Mononuclear cell (primary cell): ENCODE measurements at regions not wholly inside any gene's neighbourhood (a gene's known extent, or its start where the extent isn't known, plus 50 kb on each side); places are given as distances from the start of the nearest gene placed in this dataset.
"Not testable (repeated sequence)": the region's sequence is repeated elsewhere in the genome, so short reads cannot be mapped to it uniquely, and the experiment has no call there.

ENCODE experiments used
- H3K27me3 ChIP-seq: 2 replicates; pipeline ENCODE4 v1.6.0; 2011; ENCODE audit warnings: low read length, control low read depth; ENCODE audit not compliant: insufficient read depth
- H3K4me1 ChIP-seq: 2 replicates; pipeline ENCODE4 v1.5.1; 2011; ENCODE audit warnings: mild to moderate bottlenecking, low read length, control low read depth; ENCODE audit not compliant: insufficient read depth
- H3K4me3 ChIP-seq: 2 replicates; pipeline ENCODE4 v1.5.1; 2011; ENCODE audit warnings: mild to moderate bottlenecking, low read length, moderate library complexity
- H3K9me3 ChIP-seq: 2 replicates; pipeline ENCODE4 v1.5.1; 2011; ENCODE audit warnings: low read depth, mild to moderate bottlenecking, control low read depth, low read length

DNA sequence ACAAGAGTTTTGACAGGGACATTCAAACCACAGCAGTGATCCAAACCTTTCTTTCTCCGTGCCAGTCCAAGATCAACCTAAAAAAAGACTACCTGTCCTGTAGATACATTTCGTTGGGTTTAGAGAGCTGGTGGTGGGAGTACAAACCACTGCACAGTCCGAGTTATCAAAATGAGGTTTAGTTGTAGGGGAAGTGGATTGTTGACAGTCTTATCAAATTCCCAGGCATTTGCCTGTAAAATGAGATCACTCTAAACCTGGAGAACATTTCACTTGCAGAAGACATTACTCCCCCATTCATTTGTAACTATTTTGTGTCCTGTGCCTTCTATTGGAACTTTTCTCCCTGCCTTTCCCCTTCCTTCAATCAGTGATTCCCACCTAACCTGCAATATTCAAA, 469.6 kb upstream of the JARID2 start:
- Histone ChIP-seq H3K4me3 (no peak overlapping the region), H3K27me3 (no peaks in the 10 kb centered on the region), H3K4me1 (no peaks in the 10 kb centered on the region), H3K9me3 (no peaks in the 10 kb centered on the region)

DNA sequence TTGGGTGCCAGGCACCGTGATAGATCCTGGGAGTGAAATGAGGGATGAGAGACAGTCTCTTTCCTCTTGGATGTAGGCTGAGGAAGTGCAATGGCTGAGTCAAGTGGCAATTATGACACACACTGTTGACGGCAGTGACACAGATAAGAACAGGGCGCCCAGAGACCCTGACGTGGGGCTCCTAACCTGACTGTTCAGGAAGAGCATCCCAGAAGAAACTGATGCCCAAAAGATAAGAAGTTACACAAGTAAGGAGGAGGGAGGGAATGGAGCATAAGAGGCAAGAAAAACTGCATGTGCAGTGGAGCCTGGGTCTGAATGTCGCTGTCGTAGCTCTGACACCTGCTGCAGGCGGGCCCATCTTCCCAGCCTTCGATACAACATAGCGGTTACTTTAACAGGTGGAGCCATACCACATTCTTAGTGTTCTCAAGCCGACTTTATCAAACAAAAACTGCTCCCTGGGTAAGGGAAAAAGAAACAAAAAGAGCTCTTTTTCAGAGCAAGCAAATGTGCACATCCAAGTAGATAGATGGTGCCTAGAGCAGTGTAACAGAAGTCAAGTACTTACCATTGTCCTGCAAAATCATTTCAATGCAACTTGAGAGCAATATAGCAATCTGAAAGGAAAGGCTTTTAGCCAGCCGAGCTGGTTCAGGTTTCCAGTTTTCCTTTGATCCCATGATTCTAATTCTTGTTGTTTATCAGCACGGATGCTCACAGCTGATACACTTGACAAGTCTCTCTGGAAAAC, 463.9 kb upstream of the JARID2 start:
- Histone ChIP-seq H3K27me3 (no peaks in the 10 kb centered on the region), H3K4me1 (no peaks in the 10 kb centered on the region), H3K9me3 (no peaks in the 10 kb centered on the region), H3K4me3 (no peak overlapping the region)

DNA sequence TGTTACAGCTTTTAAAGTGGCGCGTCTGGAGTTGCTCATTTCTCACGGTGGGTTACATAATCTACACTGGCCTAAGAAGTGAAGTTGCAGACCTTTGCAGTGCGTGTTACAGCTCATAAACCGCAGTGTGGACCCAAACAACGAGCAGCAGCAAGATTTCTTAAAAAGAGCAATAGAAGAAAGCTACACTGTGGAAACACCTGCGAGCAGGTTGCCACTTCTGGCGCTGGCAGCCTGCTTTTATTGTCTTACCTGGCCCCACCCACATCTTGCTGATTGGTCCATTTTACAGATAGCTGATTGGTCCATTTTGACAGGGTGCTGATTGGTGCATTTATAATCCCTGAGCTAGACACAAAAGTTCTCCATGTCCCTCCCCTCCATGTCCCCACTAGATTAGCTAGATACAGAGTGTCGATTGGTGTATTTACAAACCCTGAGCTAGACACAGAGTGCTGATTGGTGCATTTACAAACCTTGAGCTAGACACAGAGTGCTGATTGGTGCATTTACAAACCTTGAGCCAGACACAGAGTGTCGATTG, 462.9 kb upstream of the JARID2 start:
- not testable (repeated sequence) for H3K4me3 ChIP-seq, H3K9me3 ChIP-seq, H3K4me1 ChIP-seq, H3K27me3 ChIP-seq

DNA sequence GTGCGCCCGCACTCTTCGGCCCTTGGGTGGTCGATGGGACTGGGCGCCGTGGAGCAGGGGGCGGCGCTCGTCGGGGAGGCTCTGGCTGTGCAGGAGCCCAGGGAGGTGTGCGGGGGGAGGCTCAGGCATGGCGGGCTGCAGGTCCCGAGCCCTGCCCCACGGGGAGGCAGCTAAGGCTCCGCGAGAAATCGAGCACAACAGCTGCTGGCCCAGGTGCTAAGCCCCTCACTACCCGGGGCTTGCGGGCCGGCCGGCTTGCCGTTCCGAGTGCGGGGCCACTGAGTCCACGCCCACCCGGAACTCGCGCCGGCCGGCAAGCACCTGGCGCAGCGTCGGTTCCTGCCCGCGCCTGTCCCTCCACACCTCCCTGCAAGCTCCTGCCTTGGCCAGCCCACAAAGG, 462.3 kb upstream of the JARID2 start:
- Histone ChIP-seq H3K9me3 (no peaks in the 10 kb centered on the region), H3K4me3 (no peak overlapping the region), H3K4me1 (no peaks in the 10 kb centered on the region), H3K27me3 (no peaks in the 10 kb centered on the region)

DNA sequence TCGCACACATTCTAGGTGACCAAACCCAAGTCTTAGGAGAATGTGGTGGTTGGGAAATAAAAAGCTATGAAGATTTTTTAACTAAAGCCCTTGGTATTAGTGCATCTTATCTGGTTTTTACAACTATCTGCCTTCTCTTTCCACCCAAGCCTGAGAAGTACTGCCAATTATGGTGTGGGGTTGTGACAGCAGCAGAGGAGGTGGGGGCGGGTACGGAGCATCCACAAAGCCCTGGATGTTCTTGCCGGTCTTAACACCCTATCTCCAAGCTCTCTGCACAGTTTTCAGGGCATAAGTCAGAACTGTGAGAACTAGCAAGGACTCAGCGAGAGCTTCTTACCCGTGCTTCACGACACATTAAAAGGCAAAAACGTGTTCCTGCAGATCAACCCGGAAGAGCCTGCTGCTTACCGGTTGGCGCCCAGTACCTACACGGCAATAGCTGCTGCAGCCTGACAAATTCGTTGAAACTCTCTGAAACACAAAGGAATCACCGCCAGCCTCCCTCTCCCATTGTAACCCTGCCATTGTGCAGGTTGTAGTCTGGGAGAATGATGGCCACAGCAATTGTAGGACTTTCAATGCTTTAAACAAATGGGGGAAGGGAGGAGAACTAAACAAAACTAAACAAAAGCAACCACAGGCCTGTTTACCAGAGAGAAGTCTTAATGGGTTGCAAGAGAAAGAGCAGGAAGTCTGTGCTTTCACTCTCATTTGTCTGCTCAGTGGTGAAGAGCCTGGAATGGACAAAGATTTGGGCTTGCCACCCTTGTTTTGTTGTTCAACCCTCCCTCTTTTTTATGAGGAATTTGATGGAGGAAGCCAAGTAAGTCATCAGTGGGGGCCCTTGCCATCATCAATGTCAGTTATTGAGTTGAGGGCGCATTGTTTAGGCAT, 461.0 kb upstream of the JARID2 start:
- Histone ChIP-seq H3K27me3 (no peaks in the 10 kb centered on the region), H3K4me1 (no peaks in the 10 kb centered on the region), H3K4me3 (no peak overlapping the region), H3K9me3 (no peaks in the 10 kb centered on the region)

DNA sequence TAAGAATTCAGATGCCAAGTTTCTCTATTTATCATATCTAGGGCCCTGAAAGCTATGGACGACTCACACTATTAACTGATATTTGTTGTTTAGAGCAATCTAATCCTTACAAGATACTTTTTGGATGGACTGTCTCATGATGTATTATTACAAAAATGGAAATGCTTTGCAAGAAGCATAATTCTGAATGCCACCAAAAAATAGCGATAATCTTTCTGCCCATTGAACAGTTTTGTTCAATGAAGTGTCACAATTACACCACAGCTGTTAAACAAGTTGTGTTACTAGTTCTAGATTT, 460.4 kb upstream of the JARID2 start:
- Histone ChIP-seq H3K27me3 (no peaks in the 10 kb centered on the region), H3K4me3 (no peak overlapping the region), H3K9me3 (no peaks in the 10 kb centered on the region), H3K4me1 (no peaks in the 10 kb centered on the region)

DNA sequence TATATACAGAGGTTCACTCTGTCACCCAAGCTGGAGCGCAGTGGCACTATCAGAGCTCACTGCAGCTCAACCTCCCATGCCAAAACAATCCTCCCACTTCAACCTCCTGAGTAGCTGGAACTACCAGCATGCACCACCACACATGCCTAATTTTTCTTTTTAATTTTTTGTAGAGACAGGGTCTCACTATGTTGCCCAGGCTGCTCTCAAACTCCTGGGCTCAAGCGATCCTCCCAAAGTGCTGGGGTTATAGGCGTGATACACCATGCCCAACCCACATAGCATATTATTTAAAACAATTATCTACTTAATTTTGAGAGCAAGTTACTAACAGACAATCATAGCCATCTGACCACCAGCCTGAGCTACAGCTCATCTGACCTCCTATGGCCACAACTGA, 459.9 kb upstream of the JARID2 start:
- H3K4me1 ChIP-seq: no peaks in the 10 kb centered on the region
- H3K9me3 ChIP-seq: no peaks in the 10 kb centered on the region
- H3K4me3 ChIP-seq: no peak overlapping the region
- H3K27me3 ChIP-seq: no peaks in the 10 kb centered on the region

DNA sequence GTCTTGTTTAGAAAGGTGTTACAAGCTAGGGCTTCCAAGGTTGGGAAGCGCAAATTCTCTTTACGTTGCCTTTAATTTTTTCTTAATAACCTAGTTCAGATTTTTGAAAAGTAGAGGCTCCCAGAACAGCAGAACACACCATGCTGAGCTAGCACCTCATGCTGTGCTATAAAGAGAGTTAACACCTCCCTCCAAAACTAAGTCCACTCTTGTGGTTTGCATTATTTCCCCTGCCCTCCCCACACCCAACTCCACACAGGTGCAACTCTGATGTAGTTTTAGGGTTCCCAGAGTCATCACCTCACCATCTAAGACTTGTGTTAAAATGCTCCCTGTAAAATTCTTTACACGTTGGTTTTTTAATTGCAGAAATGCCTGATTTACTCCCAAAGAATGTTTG, 459.4 kb upstream of the JARID2 start:
- Histone ChIP-seq H3K9me3 (no peaks in the 10 kb centered on the region), H3K4me3 (no peak overlapping the region), H3K27me3 (no peaks in the 10 kb centered on the region), H3K4me1 (no peaks in the 10 kb centered on the region)

DNA sequence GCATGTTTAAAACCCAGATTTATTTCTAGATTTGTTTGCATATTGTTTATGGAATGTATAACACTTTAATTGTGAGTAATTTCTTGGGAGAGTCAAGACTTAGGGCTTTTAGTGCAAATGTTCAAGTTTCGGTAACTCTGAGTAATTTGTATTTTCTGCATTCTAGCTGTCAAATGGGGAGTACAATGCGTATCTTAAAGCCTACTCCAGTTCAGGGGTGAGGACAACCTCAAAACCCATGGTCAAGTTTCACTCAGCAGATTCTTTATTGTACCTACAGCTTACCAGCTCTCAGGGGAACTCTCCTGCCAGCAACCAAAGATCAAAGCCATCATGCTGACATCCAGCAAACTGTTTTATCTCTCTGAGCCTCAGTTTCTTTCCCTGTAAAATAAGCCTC, 458.6 kb upstream of the JARID2 start:
- Histone ChIP-seq H3K4me3 (no peak overlapping the region), H3K4me1 (no peaks in the 10 kb centered on the region)

DNA sequence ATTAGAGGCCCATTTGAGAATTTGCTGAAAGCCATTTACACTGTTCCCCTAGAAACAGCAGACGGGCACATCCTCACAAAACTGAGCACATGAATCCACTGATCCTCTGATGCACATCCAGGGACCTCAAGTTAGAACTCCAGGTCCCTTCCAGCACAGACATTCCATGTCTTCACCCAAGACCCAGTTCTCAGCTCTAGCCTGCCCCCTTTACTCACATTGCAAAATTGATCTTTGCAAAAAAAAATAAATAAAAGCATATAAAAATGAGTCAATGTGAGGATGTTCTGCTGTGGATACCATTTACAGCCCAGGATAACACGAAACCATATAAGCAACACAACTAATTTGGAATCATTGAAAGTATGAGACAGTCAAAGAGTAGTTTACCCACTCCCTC, 458.2 kb upstream of the JARID2 start:
- Histone ChIP-seq H3K9me3 (no peaks in the 10 kb centered on the region), H3K27me3 (no peaks in the 10 kb centered on the region), H3K4me1 (no peaks in the 10 kb centered on the region), H3K4me3 (no peak overlapping the region)

More for the DNA sequence above, 458.6 kb upstream of the JARID2 start:
- Histone ChIP-seq H3K27me3 (no peaks in the 10 kb centered on the region), H3K9me3 (no peaks in the 10 kb centered on the region)

DNA sequence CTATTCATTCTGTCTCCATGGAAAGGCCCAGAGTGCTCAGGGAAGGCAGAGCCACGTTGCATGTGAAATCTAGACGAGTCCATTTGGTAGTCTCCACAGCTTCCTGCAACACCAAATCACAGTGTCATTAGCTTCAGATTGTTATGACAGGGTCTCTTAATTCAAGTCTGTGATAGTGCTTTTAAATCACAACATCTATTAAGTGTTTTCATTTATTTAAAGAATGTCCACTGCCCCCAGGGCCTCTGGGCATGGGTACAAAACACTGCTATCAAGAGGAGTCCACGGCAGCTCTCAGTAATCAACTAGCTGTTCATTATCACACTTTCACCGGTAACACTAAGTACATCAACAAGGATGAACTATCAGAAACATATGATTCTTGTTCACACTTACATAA, 455.9 kb upstream of the JARID2 start:
- Histone ChIP-seq H3K4me1 (no peaks in the 10 kb centered on the region), H3K27me3 (no peaks in the 10 kb centered on the region), H3K9me3 (no peaks in the 10 kb centered on the region), H3K4me3 (no peak overlapping the region)

DNA sequence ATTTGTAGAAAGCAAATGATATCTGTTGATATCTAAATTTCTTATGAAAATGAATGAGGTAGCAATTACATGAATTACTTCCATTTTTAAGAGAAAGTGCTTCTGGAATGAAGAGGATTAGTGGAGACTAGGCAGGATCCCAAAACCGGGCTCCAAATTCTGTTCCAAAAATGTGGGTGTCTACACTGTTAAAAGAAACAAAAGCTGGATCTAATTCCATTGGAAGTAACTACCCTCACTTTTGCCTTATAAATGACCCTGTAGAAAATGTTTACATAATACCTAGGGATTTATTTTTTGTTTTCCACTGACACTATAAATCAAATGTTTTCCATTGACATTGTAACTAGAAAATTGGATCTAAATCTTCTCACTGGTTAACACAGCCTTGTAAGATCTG, 454.9 kb upstream of the JARID2 start:
- no peaks in the 10 kb centered on the region for H3K27me3 ChIP-seq
- H3K4me1 ChIP-seq: no peaks in the 10 kb centered on the region
- no peaks in the 10 kb centered on the region for H3K9me3 ChIP-seq
- no peak overlapping the region for H3K4me3 ChIP-seq

DNA sequence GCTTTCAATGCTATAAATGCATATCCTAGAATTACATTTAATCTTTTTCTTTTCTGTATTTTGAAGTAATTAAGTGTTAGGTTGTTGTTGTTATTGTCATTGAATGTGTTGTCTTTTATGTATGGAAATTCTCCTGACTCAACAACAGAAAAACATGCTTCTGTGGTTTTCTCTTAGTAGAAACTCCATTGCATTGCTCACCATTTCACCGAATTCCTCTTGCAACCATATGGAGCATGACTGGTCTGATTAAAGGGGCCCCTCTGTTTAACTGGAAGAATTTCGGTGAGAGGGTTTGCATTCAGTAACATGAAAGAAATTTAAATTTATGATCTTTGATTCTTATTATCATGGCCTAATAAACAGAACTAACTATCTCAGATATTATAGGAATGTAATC, 454.3 kb upstream of the JARID2 start:
- Histone ChIP-seq H3K9me3 (no peaks in the 10 kb centered on the region), H3K27me3 (no peaks in the 10 kb centered on the region), H3K4me3 (no peak overlapping the region), H3K4me1 (no peaks in the 10 kb centered on the region)

DNA sequence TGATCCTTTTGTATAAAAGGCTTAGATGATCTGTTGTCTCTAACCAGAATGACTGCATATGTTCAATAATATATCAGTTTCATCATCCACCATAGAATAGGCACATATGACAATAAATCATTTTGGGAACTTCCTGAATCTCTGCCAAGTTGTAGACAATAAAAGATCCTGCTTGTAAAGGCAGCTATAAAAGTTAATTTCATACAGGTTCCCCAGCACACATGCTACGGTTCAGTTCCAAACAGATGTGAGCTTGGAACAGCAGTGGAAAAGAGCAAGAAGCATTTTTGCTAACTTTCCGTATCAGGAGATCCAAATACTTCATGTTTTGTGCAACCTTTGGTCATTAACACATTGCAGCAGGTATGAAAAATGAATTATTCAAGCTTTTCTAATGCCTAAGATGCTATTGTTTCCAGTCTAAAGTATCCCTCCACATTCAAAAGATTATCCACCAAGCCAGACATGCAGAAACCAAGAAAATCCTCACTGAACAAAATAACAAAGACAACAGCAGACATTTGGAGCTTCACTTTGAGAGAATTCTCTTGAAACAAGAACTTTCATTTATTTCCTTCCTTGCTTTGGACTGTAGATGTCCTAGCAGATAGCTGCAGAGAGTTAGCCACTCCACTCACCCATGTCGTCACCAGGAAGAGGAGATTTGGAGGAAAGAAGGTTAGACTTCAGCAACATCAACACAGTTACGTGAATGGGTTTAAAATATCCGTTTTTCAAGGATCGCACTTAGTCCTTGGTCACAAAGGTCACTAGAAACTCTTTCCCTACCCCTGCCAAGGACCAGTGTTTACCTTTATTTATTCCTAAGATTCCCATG, 453.5 kb upstream of the JARID2 start:
- H3K4me3 ChIP-seq: no peak overlapping the region
- H3K4me1 ChIP-seq: no peaks in the 10 kb centered on the region
- no peaks in the 10 kb centered on the region for H3K9me3 ChIP-seq
- H3K27me3 ChIP-seq: no peaks in the 10 kb centered on the region

DNA sequence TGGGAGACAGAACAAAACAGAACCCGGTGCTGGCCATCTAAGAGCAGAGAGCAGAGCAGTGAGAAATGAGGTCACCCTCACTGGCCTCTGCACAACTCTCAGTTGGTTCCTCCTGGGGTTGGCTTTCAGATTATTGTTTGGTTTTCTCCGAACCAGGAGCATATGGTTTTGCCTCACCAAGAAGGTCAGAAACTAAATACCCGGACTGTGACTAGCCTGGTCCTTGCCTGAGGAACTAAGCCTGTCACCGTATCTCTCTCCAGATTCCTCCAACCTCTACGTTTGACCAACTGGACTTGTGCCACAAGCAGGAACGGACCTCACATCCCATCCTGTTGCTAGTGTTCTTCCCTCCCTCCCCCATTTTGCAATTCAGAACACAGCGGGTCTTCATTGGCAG, 450.4 kb upstream of the JARID2 start:
- no peak overlapping the region for H3K4me3 ChIP-seq
- H3K9me3 ChIP-seq: no peaks in the 10 kb centered on the region
- no peaks in the 10 kb centered on the region for H3K27me3 ChIP-seq
- peaks cover 4% of the 10 kb centered on the region for H3K4me1 ChIP-seq
